Tibial nerve (tissue), 4 donors: ENCODE measurements at regions not wholly inside any gene's neighbourhood (a gene's known extent, or its start where the extent isn't known, plus 50 kb on each side); places are given as distances from the start of the nearest gene placed in this dataset.

Experiments
- DNase-seq, 2 donors: peaks; one replicate each; pipeline ENCODE4 v3.0.0-alpha.2; 2019; ENCODE audit warnings: low spot score in 2 of 2
- H3K27ac ChIP-seq, 4 donors: fragments of 200-600 bp; sonication (generic) in 3 of 4; one replicate each; pipeline ENCODE4 v1.5.1; 2017 to 2019; ENCODE audit warnings: mild to moderate bottlenecking in 1 of 4
- H3K27me3 ChIP-seq, 2 donors: fragments of 200-600 bp; sonication (generic) in 1 of 2; one replicate each; pipeline versions ENCODE4 v1.5.1 to v1.6.0; 2017 to 2019
- H3K36me3 ChIP-seq, 3 donors: fragments of 200-600 bp; sonication (generic); one replicate each; pipeline ENCODE4 v1.5.1; 2018 to 2019
- H3K4me1 ChIP-seq, 4 donors: fragments of 200-600 bp; sonication (generic) in 3 of 4; one replicate each; pipeline ENCODE4 v1.5.1; 2017 to 2019
- H3K4me3 ChIP-seq, 4 donors: fragments of 200-600 bp; sonication (generic) in 3 of 4; one replicate each; pipeline ENCODE4 v1.5.1; 2017 to 2019; ENCODE audit warnings: mild to moderate bottlenecking in 1 of 4, moderate library complexity in 1 of 4
- H3K9me3 ChIP-seq, 4 donors: fragments of 200-600 bp; sonication (generic) in 3 of 4; one replicate each; pipeline ENCODE4 v1.5.1; 2017 to 2019
- EP300 ChIP-seq, 2 donors: sonication (generic); formaldehyde crosslinking; IDR thresholded peaks; one replicate each; pipeline ENCODE4 v1.6.1; 2017; ENCODE audit warnings: antibody characterized with exemption in 2 of 2, mild to moderate bottlenecking in 1 of 2
- POLR2A ChIP-seq, 2 donors: fragments of 450-650 bp; IDR thresholded peaks; one replicate each; pipeline ENCODE4 v1.6.1; 2017; ENCODE audit warnings: antibody characterized with exemption in 2 of 2, mild to moderate bottlenecking in 2 of 2, moderate library complexity in 2 of 2
- WGBS, 2 donors: methylation state at CpG; one replicate each; pipeline ENCODE4 v1.1.5; 2018; 5-methylcytosine and 5-hydroxymethylcytosine counted together
- TF ChIP-seq, protein P1 (sequence below), 5 experiments: fragments of 200-600 bp in 3 of 5; fragments of 450-650 bp in 2 of 5; sonication (generic) in 3 of 5; IDR thresholded peaks; one replicate each; pipeline ENCODE4 v1.5.1; 2016 to 2019; ENCODE audit warnings: antibody characterized with exemption in 5 of 5, mild to moderate bottlenecking in 3 of 5, moderate library complexity in 2 of 5

DNA sequence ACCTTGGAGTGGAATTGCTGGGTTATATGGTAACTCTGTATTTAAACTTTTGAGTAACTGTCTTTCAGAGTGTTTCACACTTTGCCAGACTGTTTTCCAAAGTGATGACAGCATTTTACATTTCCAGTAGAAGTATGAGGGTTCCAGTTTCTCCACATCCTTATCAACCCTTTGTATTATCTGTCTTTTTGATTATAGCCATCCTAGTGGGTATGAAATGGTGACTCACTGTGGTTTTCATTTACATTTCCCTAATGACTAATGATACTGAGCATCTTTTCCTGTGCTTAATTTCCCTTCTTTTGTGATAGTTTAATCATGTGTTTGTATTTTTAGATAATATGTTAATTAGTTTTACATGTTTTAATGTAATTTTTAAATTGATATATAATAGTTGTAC, 138.1 kb upstream of the DAZL start:
- Histone ChIP-seq H3K4me3 (no peak overlapping the region), H3K9me3 (peaks cover 0 to 5% (median 0%) of the 10 kb centered on the region in 4 donors), H3K4me1 (no peaks in the 10 kb centered on the region), H3K36me3 (no peaks in the 10 kb centered on the region), H3K27me3 (no peaks in the 10 kb centered on the region), H3K27ac (no peak overlapping the region)
- TF ChIP-seq, protein P1, sequence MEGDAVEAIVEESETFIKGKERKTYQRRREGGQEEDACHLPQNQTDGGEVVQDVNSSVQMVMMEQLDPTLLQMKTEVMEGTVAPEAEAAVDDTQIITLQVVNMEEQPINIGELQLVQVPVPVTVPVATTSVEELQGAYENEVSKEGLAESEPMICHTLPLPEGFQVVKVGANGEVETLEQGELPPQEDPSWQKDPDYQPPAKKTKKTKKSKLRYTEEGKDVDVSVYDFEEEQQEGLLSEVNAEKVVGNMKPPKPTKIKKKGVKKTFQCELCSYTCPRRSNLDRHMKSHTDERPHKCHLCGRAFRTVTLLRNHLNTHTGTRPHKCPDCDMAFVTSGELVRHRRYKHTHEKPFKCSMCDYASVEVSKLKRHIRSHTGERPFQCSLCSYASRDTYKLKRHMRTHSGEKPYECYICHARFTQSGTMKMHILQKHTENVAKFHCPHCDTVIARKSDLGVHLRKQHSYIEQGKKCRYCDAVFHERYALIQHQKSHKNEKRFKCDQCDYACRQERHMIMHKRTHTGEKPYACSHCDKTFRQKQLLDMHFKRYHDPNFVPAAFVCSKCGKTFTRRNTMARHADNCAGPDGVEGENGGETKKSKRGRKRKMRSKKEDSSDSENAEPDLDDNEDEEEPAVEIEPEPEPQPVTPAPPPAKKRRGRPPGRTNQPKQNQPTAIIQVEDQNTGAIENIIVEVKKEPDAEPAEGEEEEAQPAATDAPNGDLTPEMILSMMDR (IDR thresholded peaks at IDR 0.05) = no peak
- TF ChIP-seq POLR2A (IDR thresholded peaks at IDR 0.05) = no peak
- no peak for TF ChIP-seq EP300 (IDR thresholded peaks at IDR 0.05)
- DNase-seq = no peak

DNA sequence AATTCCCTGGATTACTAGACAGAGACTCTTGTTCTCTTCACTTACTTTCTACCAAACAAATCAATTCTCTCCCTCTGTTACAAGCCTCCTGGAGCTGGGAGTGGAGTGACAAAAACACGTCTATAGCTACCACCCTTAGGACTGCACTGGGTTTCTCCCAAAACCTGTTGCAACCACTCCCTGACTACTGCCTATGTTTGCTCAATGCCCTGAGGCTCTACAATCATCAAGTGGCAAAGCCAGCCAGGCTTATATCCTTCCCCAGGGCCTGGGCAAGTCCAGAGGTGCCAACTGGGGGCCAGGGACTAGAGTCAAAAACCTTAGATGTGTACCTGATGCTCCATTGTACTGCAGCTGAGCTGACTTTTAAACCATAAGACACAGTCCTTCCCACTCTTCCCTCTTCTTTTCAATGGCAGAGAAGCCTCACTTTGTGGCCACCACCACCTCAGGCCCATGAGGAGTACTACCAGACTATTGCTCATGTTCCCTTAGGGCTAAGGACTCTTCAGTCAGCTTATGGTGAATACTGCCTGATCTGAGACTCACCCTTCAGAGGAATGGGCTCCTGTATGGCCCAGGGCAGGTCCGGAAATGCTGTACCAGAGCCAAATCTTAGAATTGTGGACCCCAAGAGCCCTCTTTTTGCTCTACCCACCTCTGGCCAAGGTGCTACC, 125.4 kb upstream of the PLCL2 start:
- no peaks in the 10 kb centered on the region for H3K36me3 ChIP-seq
- no peak overlapping the region for H3K4me3 ChIP-seq
- H3K4me1 ChIP-seq = no peaks in the 10 kb centered on the region
- TF ChIP-seq, protein P1 (IDR thresholded peaks at IDR 0.05) = no peak
- TF ChIP-seq POLR2A (IDR thresholded peaks at IDR 0.05) (no peak), EP300 (IDR thresholded peaks at IDR 0.05) (no peak)
- H3K9me3 ChIP-seq = no peaks in the 10 kb centered on the region
- H3K27ac ChIP-seq = no peak overlapping the region
- DNase-seq = no peak
- WGBS, 2 donors = 90 to 93% methylated on average over 2 of the region's 2 CpGs
- no peaks in the 10 kb centered on the region for H3K27me3 ChIP-seq

DNA sequence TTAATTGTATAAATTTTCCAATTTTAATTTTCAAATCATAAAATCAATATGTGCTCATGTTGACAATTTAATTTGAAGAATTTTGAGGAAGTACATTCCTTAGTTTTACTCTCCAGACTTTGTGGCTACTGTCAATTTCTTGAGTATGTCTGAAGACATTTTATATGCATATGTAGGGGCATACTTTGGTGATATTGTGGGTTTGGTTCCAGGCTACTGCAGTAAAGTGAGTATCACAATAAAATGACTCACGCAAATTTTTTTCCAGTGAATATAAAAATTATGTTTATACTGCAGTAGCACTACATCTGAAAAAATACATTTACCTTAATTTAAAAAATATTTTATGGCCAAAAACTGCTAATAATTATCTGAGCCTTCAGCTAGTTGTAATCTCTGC, 123.2 kb upstream of the PLCL2 start:
- DNase-seq = no peak
- Histone ChIP-seq H3K36me3 (no peaks in the 10 kb centered on the region), H3K4me3 (no peak overlapping the region), H3K9me3 (no peaks in the 10 kb centered on the region), H3K27ac (no peak overlapping the region), H3K27me3 (no peaks in the 10 kb centered on the region), H3K4me1 (no peaks in the 10 kb centered on the region)
- 98% methylated on average over 1 of the region's 1 CpG for WGBS, 2 donors
- TF ChIP-seq EP300 (IDR thresholded peaks at IDR 0.05) (no peak), POLR2A (IDR thresholded peaks at IDR 0.05) (no peak)
- TF ChIP-seq, protein P1 (IDR thresholded peaks at IDR 0.05) = no peak

DNA sequence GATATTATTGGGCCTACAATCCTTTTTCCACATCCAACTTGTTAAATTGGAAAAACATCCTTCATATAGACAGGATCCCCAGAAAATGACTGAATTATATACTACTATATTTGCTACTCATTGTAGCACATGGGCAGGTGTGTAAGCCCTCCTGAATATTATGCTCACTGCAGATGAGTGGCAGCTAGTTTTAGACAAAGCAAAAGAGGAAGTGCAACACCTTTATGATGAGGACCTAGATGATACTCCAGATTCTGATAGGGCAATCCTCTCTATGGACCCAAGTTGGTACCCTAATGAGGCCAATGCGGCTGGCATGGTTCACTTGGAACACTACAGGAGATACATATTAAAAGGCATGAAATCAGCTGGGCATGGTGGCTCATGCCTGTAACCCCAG, 119.1 kb upstream of the PLCL2 start:
- TF ChIP-seq EP300 (IDR thresholded peaks at IDR 0.05) (no peak), POLR2A (IDR thresholded peaks at IDR 0.05) (no peak)
- TF ChIP-seq, protein P1 (IDR thresholded peaks at IDR 0.05) = no peak
- H3K9me3 ChIP-seq = no peaks in the 10 kb centered on the region
- no peaks in the 10 kb centered on the region for H3K36me3 ChIP-seq
- H3K27me3 ChIP-seq = no peaks in the 10 kb centered on the region
- no peak overlapping the region for H3K4me3 ChIP-seq
- DNase-seq = no peak
- H3K4me1 ChIP-seq = peaks cover 0 to 6% (median 0%) of the 10 kb centered on the region in 4 donors
- WGBS, 2 donors = 92 to 94% methylated on average over 1 of the region's 1 CpG
- H3K27ac ChIP-seq = no peak overlapping the region

DNA sequence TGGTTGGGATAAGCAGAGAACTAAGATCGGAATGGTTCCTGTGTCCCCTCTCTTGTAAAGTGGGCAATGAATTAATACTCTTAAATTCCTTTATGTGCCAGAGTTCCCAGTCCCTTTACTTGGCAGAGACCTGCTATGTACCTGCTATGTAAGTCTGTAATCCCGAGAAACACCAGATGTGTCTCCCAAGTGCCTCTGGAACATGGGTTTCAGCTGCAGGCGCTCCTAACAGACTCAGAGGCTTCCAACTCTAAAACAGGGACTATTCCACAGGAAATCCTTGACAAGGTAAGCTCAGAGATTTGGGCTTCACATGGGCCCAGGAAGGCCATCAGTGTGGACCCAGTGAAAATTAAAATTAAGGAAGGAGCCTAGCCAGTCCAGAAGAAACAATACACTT, 117.7 kb upstream of the PLCL2 start:
- Histone ChIP-seq H3K9me3 (no peaks in the 10 kb centered on the region), H3K36me3 (no peaks in the 10 kb centered on the region), H3K4me1 (peaks cover 0 to 6% (median 0%) of the 10 kb centered on the region in 4 donors), H3K4me3 (no peak overlapping the region), H3K27ac (no peak overlapping the region), H3K27me3 (no peaks in the 10 kb centered on the region)
- TF ChIP-seq, protein P1 (IDR thresholded peaks at IDR 0.05) = no peak
- TF ChIP-seq EP300 (IDR thresholded peaks at IDR 0.05) = no peak
- TF ChIP-seq POLR2A (IDR thresholded peaks at IDR 0.05) = no peak
- 60 to 67% methylated on average over 3 of the region's 3 CpGs for WGBS, 2 donors
- DNase-seq = no peak
